ENCODE measurements at regions not wholly inside any gene's neighbourhood (a gene's known extent, or its start where the extent isn't known, plus 50 kb on each side); places are given as distances from the start of the nearest gene placed in this dataset.

DNA sequence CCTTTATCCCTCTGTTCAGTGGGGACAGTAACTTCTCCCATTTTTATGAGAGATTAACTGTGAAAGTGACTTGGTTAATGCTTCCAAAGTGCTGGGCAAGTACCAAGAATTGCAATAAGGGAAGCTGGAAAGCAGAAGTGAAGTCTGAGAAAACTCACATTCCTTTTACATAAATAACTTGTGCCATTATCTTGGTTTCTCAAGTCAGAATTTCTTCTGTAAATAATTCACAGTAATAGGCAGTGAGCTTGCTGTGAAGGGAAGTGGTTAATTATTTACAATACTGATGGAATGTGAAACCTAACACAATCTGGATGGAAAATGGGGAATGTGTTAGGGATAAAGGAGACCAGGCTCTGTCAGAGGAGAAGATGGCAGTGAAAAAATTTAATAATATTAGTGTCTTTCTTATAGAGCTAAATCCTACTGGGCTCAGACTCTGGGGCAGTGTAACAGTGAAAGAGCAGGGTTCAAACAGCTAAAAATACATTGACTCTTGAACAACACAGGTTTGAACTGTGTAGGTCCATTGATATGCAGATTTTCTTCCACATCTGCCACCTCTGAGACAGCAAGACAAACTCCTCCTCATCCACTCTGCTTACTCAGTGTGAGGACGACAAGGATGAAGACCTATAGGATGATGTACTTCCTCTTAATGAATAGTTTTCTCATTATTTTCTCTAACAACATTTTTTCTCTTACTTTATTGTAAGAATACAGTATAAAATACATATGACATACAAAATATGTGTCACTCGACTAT is 251.5 kb upstream of the ISX start:
- TF ChIP-seq CTCF (conservative IDR thresholded peaks at IDR 0.05; ENCODE audit: low read depth, low read length) (no peak), EZH2 (IDR thresholded peaks at IDR 0.05; ENCODE audit: borderline replicate concordance, low read depth, low read length, poor library complexity, severe bottlenecking) (no peak)

Measured in A673 (cell line).